HG02852 (cell line): ENCODE measurements at regions not wholly inside any gene's neighbourhood (a gene's known extent, or its start where the extent isn't known, plus 50 kb on each side); places are given as distances from the start of the nearest gene placed in this dataset.
"Not testable (repeated sequence)": the region's sequence is repeated elsewhere in the genome, so short reads cannot be mapped to it uniquely, and the experiment has no call there.

ENCODE experiments used
- ATAC-seq: cut with Tn5 transposase; IDR thresholded peaks from one replicate; pipeline ENCODE4 v1.9.1; 2021; ENCODE audit warnings: mild to moderate bottlenecking, moderate library complexity; ENCODE audit not compliant: unreplicated experiment

- ATAC-seq, result no peak
Observed at GRCh38 chr18:51448949-51449348, 251.5 kb upstream of the MEX3C start.

- no peak for ATAC-seq
Observed at GRCh38 chr18:51453594-51453993, 256.1 kb upstream of the MEX3C start.

GRCh38 chr18:51458861-51459260 is 261.4 kb upstream of the MEX3C start:
- no peak for ATAC-seq

GRCh38 chr18:51461956-51462355 is 264.5 kb upstream of the MEX3C start:
- ATAC-seq, result no peak

GRCh38 chr18:51463483-51464136 is 266.1 kb upstream of the MEX3C start:
- no peak for ATAC-seq

- no peak for ATAC-seq
Observed at GRCh38 chr18:51478908-51479307, 281.4 kb upstream of the MEX3C start.

GRCh38 chr18:51479736-51480135 is 282.3 kb upstream of the MEX3C start:
- no peak for ATAC-seq

GRCh38 chr18:51480407-51481261 is 283.2 kb upstream of the MEX3C start:
- ATAC-seq, result no peak

GRCh38 chr18:51486735-51487366 is 289.4 kb upstream of the MEX3C start:
- ATAC-seq, result no peak

- ATAC-seq, result no peak
Observed at GRCh38 chr18:51490417-51490816, 292.9 kb upstream of the MEX3C start.

GRCh38 chr18:51490860-51491259 is 293.4 kb upstream of the MEX3C start:
- no peak for ATAC-seq

GRCh38 chr18:51491678-51492372 is 294.3 kb upstream of the MEX3C start:
- no peak for ATAC-seq

GRCh38 chr18:51498085-51498855 is 300.8 kb upstream of the MEX3C start:
- no peak for ATAC-seq

- ATAC-seq, result no peak
Observed at GRCh38 chr18:51503351-51503750, 305.9 kb upstream of the MEX3C start.

GRCh38 chr18:51506811-51507210 is 309.3 kb upstream of the MEX3C start:
- ATAC-seq, result no peak

GRCh38 chr18:51508410-51508809 is 310.9 kb upstream of the MEX3C start:
- not testable (repeated sequence) for ATAC-seq

- no peak for ATAC-seq
Observed at GRCh38 chr18:51510020-51510419, 312.5 kb upstream of the MEX3C start.

GRCh38 chr18:51513517-51513916 is 316.0 kb upstream of the MEX3C start:
- no peak for ATAC-seq

- ATAC-seq, result no peak
Observed at GRCh38 chr18:51514128-51514527, 316.6 kb upstream of the MEX3C start.

- no peak for ATAC-seq
Observed at GRCh38 chr18:51516478-51517038, 319.1 kb upstream of the MEX3C start.
